ENCODE measurements at regions not wholly inside any gene's neighbourhood (a gene's known extent, or its start where the extent isn't known, plus 50 kb on each side); places are given as distances from the start of the nearest gene placed in this dataset.

DNA sequence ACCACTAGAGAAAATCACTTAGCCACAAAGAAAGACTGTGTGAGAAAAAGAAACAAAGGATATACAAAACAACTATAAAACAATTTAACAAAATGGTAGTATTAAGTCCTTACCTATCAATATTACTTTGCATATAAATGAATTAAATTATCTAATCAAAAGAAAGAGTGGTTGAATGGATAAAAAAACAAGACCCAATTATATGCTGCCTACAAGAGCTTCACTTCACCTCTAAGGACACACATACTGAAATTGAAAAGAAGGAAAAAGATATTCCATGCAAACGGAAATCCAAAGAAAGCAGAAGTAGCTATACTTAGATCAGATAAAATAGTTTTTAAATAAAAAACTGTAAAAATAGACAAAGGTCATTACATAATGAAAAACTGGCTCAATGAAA lies 134.9 kb upstream of the CCDC196 start:
- POLR2A ChIA-PET = no interaction called here
- CTCF ChIA-PET = interaction anchor here (1.3 to 3.0 kb wide), 2 partner anchors 8 to 37 kb away, joined by 3 to 15 read pairs; no protein-coding TSS in a partner anchor
- DNase-seq (ENCODE audit: extremely low spot score) = no peak
- TF ChIP-seq, protein P1, sequence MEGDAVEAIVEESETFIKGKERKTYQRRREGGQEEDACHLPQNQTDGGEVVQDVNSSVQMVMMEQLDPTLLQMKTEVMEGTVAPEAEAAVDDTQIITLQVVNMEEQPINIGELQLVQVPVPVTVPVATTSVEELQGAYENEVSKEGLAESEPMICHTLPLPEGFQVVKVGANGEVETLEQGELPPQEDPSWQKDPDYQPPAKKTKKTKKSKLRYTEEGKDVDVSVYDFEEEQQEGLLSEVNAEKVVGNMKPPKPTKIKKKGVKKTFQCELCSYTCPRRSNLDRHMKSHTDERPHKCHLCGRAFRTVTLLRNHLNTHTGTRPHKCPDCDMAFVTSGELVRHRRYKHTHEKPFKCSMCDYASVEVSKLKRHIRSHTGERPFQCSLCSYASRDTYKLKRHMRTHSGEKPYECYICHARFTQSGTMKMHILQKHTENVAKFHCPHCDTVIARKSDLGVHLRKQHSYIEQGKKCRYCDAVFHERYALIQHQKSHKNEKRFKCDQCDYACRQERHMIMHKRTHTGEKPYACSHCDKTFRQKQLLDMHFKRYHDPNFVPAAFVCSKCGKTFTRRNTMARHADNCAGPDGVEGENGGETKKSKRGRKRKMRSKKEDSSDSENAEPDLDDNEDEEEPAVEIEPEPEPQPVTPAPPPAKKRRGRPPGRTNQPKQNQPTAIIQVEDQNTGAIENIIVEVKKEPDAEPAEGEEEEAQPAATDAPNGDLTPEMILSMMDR (IDR thresholded peaks at IDR 0.05; ENCODE audit: control extremely low read depth, extremely low read depth, low read depth, missing control alignments) = no peak

DNA sequence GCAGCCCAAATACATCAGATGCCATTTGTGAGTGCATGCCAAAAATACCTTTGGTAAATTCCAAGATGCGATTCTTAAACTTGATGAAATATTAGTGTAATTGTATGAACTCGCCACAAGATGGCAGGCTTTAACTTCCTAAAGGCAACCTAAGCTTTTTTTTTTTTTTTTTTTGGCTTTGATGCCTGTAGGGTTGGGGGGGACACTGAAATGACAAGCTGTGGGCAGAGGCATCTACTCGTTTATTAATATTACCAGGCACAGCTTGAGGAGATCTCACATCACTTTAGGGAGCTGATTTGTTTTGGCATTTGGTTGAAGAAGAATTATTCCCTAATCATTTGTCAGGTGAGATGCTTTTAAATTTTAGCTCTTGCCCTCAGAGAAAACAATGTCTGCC lies 126.7 kb upstream of the CCDC196 start:
- POLR2A ChIA-PET = interaction anchor here (0.5 to 1.1 kb wide), 2 partner anchors 9 to 799 kb away, joined by 7 to 16 read pairs; no protein-coding TSS in a partner anchor
- DNase-seq (ENCODE audit: extremely low spot score) = peak; percentile 40
- CTCF ChIA-PET = interaction anchor here (0.8 to 9.1 kb wide), 46 partner anchors 9 to 1413 kb away, joined by 3 to 138 read pairs (median 4); partner anchors contain the start of genes ATP6V1D, EIF2S1 and PIGH
- TF ChIP-seq, protein P1 (IDR thresholded peaks at IDR 0.05; ENCODE audit: control extremely low read depth, extremely low read depth, low read depth, missing control alignments) = peak; percentile 47

DNA sequence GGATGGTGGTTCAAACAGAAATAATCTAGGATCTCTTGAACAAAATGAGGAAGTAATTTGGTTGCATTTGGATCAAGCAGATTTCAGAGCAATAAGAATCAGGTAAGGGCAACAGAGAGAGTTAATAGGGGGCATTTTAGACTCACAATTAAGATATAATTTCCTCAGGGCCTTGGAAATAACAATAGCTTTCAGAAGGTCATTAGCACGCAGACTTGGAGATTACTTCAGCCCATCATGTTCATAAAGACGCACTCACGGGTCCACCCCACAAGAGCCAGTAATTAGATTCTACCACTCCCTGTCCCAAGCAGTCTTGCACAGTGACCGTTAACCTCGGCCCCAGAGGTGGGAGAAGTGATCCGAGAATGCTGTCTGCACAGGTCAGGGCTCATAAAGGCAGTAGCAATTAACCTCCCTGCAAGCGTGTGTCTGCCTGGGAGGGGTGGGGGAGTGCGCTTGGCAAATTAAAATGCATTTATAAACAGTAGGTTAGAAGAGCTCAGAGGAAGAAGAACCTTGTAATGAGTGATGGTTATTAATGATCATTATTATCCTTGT lies 125.7 kb upstream of the CCDC196 start:
- TF ChIP-seq, protein P1 (IDR thresholded peaks at IDR 0.05; ENCODE audit: control extremely low read depth, extremely low read depth, low read depth, missing control alignments) = no peak
- ChIA-PET CTCF (interaction anchor here (0.8 to 9.1 kb wide), 25 partner anchors 8 to 1412 kb away, joined by 3 to 138 read pairs (median 5); partner anchors contain the start of genes ATP6V1D and EIF2S1), POLR2A (no interaction called here)
- DNase-seq (ENCODE audit: extremely low spot score) = no peak

DNA sequence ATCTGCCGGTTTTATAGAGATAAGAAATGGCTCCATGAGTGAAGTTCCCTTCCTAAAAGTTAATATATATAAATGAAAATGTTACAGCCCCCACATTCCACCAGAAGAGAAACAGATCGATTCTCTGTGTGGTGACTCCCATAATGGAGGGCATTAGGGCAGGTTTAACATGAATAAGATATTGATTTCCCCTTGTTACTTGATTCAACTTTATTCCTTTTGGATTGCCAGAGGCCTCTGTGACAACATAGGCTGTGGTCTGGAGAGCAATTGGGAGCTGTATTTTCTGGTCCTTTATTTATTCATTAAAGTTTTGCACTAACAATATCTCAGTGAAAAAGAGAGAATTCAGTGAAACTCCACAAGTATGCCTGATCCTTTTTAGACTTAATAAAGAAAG lies 125.2 kb upstream of the CCDC196 start:
- no peak for DNase-seq (ENCODE audit: extremely low spot score)
- ChIA-PET POLR2A (no interaction called here), CTCF (interaction anchor here (2.0 to 9.1 kb wide), 4 partner anchors 14 to 1064 kb away, joined by 4 to 138 read pairs (median 8); no protein-coding TSS in a partner anchor)
- TF ChIP-seq, protein P1 (IDR thresholded peaks at IDR 0.05; ENCODE audit: control extremely low read depth, extremely low read depth, low read depth, missing control alignments) = no peak

DNA sequence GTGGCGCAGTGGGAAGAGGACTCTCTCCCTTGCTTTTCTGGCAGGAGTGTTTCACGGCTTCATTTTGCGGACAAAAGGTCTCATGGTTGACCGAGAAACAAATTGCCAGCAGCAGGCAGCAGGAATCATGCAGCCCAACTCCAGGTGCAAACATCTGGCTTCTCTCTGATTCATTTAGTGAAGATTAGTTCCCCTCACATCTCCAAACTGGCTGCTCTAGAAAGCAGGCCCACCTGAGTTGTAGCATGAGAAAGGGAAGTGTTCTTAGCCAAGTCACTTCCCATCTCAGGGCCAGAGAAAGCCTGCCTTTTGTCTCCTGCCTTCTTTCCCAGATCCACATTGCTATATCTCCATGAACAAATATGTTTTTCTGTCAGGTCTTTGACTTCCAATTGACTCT lies 120.8 kb upstream of the CCDC196 start:
- ChIA-PET POLR2A (no interaction called here), CTCF (no interaction called here)
- TF ChIP-seq, protein P1 (IDR thresholded peaks at IDR 0.05; ENCODE audit: control extremely low read depth, extremely low read depth, low read depth, missing control alignments) = no peak
- no peak for DNase-seq (ENCODE audit: extremely low spot score)

DNA sequence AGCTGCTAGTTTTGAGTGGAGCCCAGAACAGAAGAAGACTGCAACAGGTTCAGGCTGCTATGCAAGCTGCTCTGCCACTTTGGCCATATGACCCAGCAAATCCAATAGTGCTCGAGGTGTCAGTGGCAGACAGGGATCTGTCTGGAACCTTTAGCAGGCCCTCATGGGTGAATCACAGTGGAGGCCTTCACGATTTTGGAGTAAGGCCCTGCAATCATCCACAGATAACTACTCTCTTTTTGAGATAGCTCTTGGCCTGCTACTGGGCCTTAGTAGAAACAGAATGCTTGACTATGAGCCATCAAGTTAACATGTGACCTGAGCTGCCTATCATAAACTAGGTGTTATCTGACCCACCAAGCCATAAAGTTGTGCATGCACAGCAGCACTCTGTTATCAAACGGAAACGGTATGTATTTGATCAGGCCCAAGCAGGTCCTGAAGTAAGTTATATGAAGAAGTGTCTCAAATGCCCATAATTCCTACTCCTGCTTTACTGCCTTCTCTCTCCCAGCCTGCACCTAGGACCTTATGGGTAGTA lies 116.9 kb upstream of the CCDC196 start:
- CTCF ChIA-PET = interaction anchor here (0.5 to 3.5 kb wide), 4 partner anchors 10 to 855 kb away, joined by 3 to 35 read pairs (median 3); no protein-coding TSS in a partner anchor
- POLR2A ChIA-PET = interaction anchor here (0.8 kb wide), 1 partner anchor 10 kb away, joined by 16 read pairs; no protein-coding TSS in a partner anchor
- no peak for DNase-seq (ENCODE audit: extremely low spot score)
- TF ChIP-seq, protein P1 (IDR thresholded peaks at IDR 0.05; ENCODE audit: control extremely low read depth, extremely low read depth, low read depth, missing control alignments) = no peak
